K562 (cell line): ENCODE measurements at regions not wholly inside any gene's neighbourhood (a gene's known extent, or its start where the extent isn't known, plus 50 kb on each side); places are given as distances from the start of the nearest gene placed in this dataset.

Experiments used
- ATAC-seq: fragments of 200-7000 bp; cut with Tn5 transposase; 3 replicates; pipeline ENCODE4 v1.9.1; 2020; ENCODE audit warnings: moderate library complexity
- BruUV-seq: library from RNA; stranded (reverse); fragments of 400-500 nt; replicated peaks from 2 replicates; lab custom pipeline; 2021; lab: Mats Ljungman, UMichigan
- CTCF ChIA-PET: fragments of 300-600 bp; formaldehyde crosslinking; extraction: SDS; loops from one replicate; lab custom pipeline; 2021; ENCODE audit warnings: low intra/inter-chr PET ratio; lab: Yijun Ruan, JAX
- POLR2A ChIA-PET: fragments of 300-600, 350-650 bp; sonication (Branson Sonifier 250); formaldehyde crosslinking; extraction: SDS; loops from one replicate; lab custom pipeline; 2021; ENCODE audit warnings: antibody characterized with exemption, inconsistent platforms; lab: Yijun Ruan, JAX
- DNase-seq, 4 experiments: peaks; one replicate each; pipeline versions ENCODE4 v3.0.0 to v3.0.0-alpha.2; 2011 to 2018; ENCODE audit warnings: low spot score in 3 of 4, mixed read lengths in 3 of 4; ENCODE audit errors: extremely low read depth in 1 of 4
- FAIRE-seq: peaks from 2 replicates; lab custom pipeline; 2011; peaks lifted over from hg19 to GRCh38; lab: Jason Lieb, UNC
- H2AFZ ChIP-seq: 2 replicates; pipeline ENCODE4 v1.6.0; 2011; ENCODE audit warnings: low read depth, low read length, control low read depth, inconsistent platforms
- H3K27ac ChIP-seq: fragments of 200-600 bp; 3 replicates; pipeline ENCODE4 v1.8.0; 2011; ENCODE audit warnings: low read depth, mild to moderate bottlenecking, control low read depth, inconsistent platforms, low read length, moderate library complexity, mixed read lengths; ENCODE audit errors: extremely low read depth
- H3K27me3 ChIP-seq, 2 experiments: fragments of 300-600 bp in 1 of 2; 2 replicates in 1 of 2; 3 replicates in 1 of 2; pipeline versions ENCODE4 v1.6.0 to v1.8.0; 2011; ENCODE audit warnings: inconsistent platforms in 2 of 2, low read length in 2 of 2, mild to moderate bottlenecking in 1 of 2, mixed read lengths in 1 of 2, moderate library complexity in 1 of 2; ENCODE audit not compliant: control insufficient read depth in 2 of 2, insufficient read depth in 2 of 2
- H3K36me3 ChIP-seq: fragments of 300-600 bp; 3 replicates; pipeline ENCODE4 v1.8.0; 2011; ENCODE audit warnings: mild to moderate bottlenecking, low read length, inconsistent platforms; ENCODE audit not compliant: control insufficient read depth, insufficient read depth
- H3K4me1 ChIP-seq, 2 experiments: fragments of 200-600 bp in 1 of 2; replicated peaks in 1 of 2; 2 replicates in 1 of 2; 3 replicates in 1 of 2; pipeline versions ENCODE4 v1.5.1 to v1.8.0; 2011; ENCODE audit warnings: inconsistent platforms in 2 of 2, low read length in 2 of 2, mild to moderate bottlenecking in 1 of 2, mixed read lengths in 1 of 2, moderate library complexity in 1 of 2; ENCODE audit not compliant: control insufficient read depth in 2 of 2, insufficient read depth in 2 of 2
- H3K4me2 ChIP-seq: 2 replicates; pipeline ENCODE4 v1.6.1; 2011; ENCODE audit warnings: low read length, control low read depth, inconsistent platforms, mixed read lengths; ENCODE audit not compliant: insufficient read depth
- H3K4me3 ChIP-seq: fragments of 200-600 bp; sonication (generic), shearing (Covaris generic); 2 replicates; pipeline ENCODE4 v1.5.1; 2016; ENCODE audit warnings: control low read depth, inconsistent platforms
- H3K79me2 ChIP-seq: fragments of 200-600 bp; 3 replicates; pipeline ENCODE4 v1.8.0; 2011; ENCODE audit warnings: low read length, inconsistent platforms; ENCODE audit not compliant: control insufficient read depth, insufficient read depth
- H3K9ac ChIP-seq, 2 experiments: 2 replicates each; pipeline versions ENCODE4 v1.6.0 to v1.6.1; 2011; ENCODE audit warnings: low read depth in 2 of 2, low read length in 2 of 2, control low read depth in 1 of 2, inconsistent platforms in 1 of 2, mild to moderate bottlenecking in 1 of 2, mixed read lengths in 1 of 2; ENCODE audit not compliant: insufficient read depth in 1 of 2
- H3K9me1 ChIP-seq: one replicate; pipeline ENCODE4 v1.6.0; 2011; ENCODE audit warnings: inconsistent platforms, mild to moderate bottlenecking, low read length, moderate library complexity; ENCODE audit not compliant: control insufficient read depth, insufficient read depth
- H3K9me3 ChIP-seq: replicated peaks from 2 replicates; pipeline ENCODE4 v1.5.1; 2011; ENCODE audit warnings: low read depth, low read length, inconsistent platforms; ENCODE audit not compliant: control insufficient read depth, insufficient read depth
- H4K20me1 ChIP-seq: replicated peaks from 2 replicates; pipeline ENCODE4 v1.6.1; 2011; ENCODE audit warnings: low read length, inconsistent platforms, mixed read lengths; ENCODE audit not compliant: control insufficient read depth, insufficient read depth
- HMG20B ChIP-seq: fragments of 250-450 bp; sonication (Bioruptor Pico); IDR thresholded peaks from 2 replicates; pipeline ENCODE4 v1.5.0; 2021; ENCODE audit warnings: mild to moderate bottlenecking
- NFE2L1 ChIP-seq: fragments of 450-650 bp; IDR thresholded peaks from 2 replicates; pipeline ENCODE4 v1.6.1; 2016; ENCODE audit warnings: missing genetic modification characterization, low read depth, mild to moderate bottlenecking, missing compliant biosample characterization, moderate library complexity, borderline replicate concordance
- PURB ChIP-seq: sonication (generic); formaldehyde crosslinking; IDR thresholded peaks from 2 replicates; pipeline ENCODE4 v1.9.0; 2021; ENCODE audit warnings: low read depth, mild to moderate bottlenecking, missing genetic modification reagents
- SMARCA4 ChIP-seq: fragments of 450-650 bp; IDR thresholded peaks from 2 replicates; pipeline ENCODE4 v1.6.1; 2016
- WGBS: fragments of 100-300 bp; shearing (Covaris generic); methylation state at CpG from one replicate; pipeline ENCODE4 v1.1.6; 2016; ENCODE audit warnings: low coverage, mixed read lengths; ENCODE audit not compliant: insufficient coverage; ENCODE audit errors: missing lambda C conversion rate; 5-methylcytosine and 5-hydroxymethylcytosine counted together
- in situ Hi-C: fragments of 300-500 bp; cut with MboI; formaldehyde crosslinking; loops from 4 replicates; pipeline ENCODE4 v1.15.0; 2018; ENCODE audit warnings: inconsistent platforms, mixed read lengths
- intact Hi-C: fragments of 100-400 bp; cut with micrococcal nuclease; formaldehyde crosslinking; loops from 2 replicates; pipeline ENCODE4 v1.14.2; 2022
- TF ChIP-seq, protein P1 (sequence below): sonication (generic); formaldehyde crosslinking; IDR thresholded peaks from 2 replicates; pipeline ENCODE4 v1.8.1; 2023; ENCODE audit warnings: mild to moderate bottlenecking, missing genetic modification reagents, moderate library complexity

DNA sequence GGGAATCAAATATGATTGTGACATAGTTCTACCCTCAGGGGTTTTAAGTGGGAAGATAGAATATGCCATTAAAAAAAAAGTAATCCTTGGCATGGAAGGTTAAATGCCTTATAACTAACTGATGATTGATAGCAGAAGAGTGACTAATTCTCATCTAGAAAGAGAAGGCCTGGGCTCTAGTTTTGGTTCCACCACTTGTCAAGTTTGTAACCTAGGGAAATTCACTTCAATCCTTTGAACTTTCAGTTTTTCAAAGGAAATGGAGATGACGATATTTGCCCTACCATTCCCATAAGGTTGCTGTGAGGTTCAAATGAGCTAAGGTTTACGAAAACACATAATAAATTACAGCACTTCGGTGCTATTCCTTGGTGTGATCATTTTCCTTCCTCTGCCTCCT, 88.5 kb downstream of the GPR88 start:
- no peak overlapping the region for H3K4me3 ChIP-seq
- BruUV-seq: no TSS peak
- no peak overlapping the region for H2AFZ ChIP-seq
- FAIRE-seq: no peak
- in situ Hi-C loops: no loop called here
- no peak overlapping the region for H3K9ac ChIP-seq
- H4K20me1 ChIP-seq: no peaks in the 10 kb centered on the region
- TF ChIP-seq SMARCA4: no peak
- TF ChIP-seq HMG20B (CRISPR knock-in tag): no peak
- TF ChIP-seq, protein P1, sequence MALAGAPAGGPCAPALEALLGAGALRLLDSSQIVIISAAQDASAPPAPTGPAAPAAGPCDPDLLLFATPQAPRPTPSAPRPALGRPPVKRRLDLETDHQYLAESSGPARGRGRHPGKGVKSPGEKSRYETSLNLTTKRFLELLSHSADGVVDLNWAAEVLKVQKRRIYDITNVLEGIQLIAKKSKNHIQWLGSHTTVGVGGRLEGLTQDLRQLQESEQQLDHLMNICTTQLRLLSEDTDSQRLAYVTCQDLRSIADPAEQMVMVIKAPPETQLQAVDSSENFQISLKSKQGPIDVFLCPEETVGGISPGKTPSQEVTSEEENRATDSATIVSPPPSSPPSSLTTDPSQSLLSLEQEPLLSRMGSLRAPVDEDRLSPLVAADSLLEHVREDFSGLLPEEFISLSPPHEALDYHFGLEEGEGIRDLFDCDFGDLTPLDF: no peak
- no peak for TF ChIP-seq PURB (CRISPR knock-in tag)
- TF ChIP-seq NFE2L1 (tag): no peak
- intact Hi-C loops: no loop called here
- no peaks in the 10 kb centered on the region for H3K79me2 ChIP-seq
- DNase-seq: no peak
- WGBS: 0% methylated on average over 3 of the region's 3 CpGs
- H3K9me1 ChIP-seq: no peaks in the 10 kb centered on the region
- no peak for ATAC-seq
- no peaks in the 10 kb centered on the region for H3K4me1 ChIP-seq
- H3K27me3 ChIP-seq: no peaks in the 10 kb centered on the region; a peak in 1 of 5 replicates
- H3K27ac ChIP-seq: no peak overlapping the region
- ChIA-PET POLR2A (no interaction called here), CTCF (no interaction called here)
- H3K4me2 ChIP-seq: no peak overlapping the region
- H3K36me3 ChIP-seq: no peaks in the 10 kb centered on the region
- H3K9me3 ChIP-seq: no peaks in the 10 kb centered on the region
